PC-3 (cell line): ENCODE measurements at regions not wholly inside any gene's neighbourhood (a gene's known extent, or its start where the extent isn't known, plus 50 kb on each side); places are given as distances from the start of the nearest gene placed in this dataset.

Experiments used
- ATAC-seq: fragments of 200-7000 bp; cut with Tn5 transposase; 2 replicates; pipeline ENCODE4 v1.9.1; 2020; ENCODE audit warnings: mild to moderate bottlenecking, moderate library complexity
- BruUV-seq: library from RNA; stranded (reverse); fragments of 400-500 nt; replicated peaks from 2 replicates; lab custom pipeline; 2021; lab: Mats Ljungman, UMichigan
- CTCF ChIA-PET: fragments of 300-600 bp; sonication (Branson Sonifier 250); formaldehyde crosslinking; loops from one replicate; lab custom pipeline; 2022; ENCODE audit warnings: antibody characterized with exemption; lab: Charles Lee
- POLR2A ChIA-PET: fragments of 300-600 bp; sonication (Branson Sonifier 250); formaldehyde crosslinking; loops from one replicate; lab custom pipeline; 2022; ENCODE audit warnings: antibody characterized with exemption; ENCODE audit not compliant: unreplicated experiment; lab: Charles Lee
- DNase-seq: peaks from one replicate; pipeline ENCODE4 v3.0.0-alpha.2; 2015
- H2AFZ ChIP-seq: fragments of 300-600 bp; sonication (generic); 2 replicates; pipeline ENCODE4 v1.6.0; 2016; ENCODE audit warnings: antibody characterized with exemption, low read length
- H3F3A ChIP-seq: fragments of 300-600 bp; sonication (generic); one replicate; pipeline ENCODE4 v1.6.0; 2017; ENCODE audit warnings: antibody characterized with exemption, low read length, control low read depth, mild to moderate bottlenecking; ENCODE audit not compliant: unreplicated experiment
- H3K27ac ChIP-seq: fragments of 300-600 bp; sonication (generic); 2 replicates; pipeline ENCODE4 v1.5.1; 2016; ENCODE audit warnings: mild to moderate bottlenecking, low read length
- H3K27me3 ChIP-seq: fragments of 300-600 bp; sonication (generic); 2 replicates; pipeline ENCODE4 v1.6.1; 2016; ENCODE audit warnings: low read length, mixed read lengths
- H3K36me3 ChIP-seq: fragments of 300-600 bp; sonication (generic); 2 replicates; pipeline ENCODE4 v1.6.1; 2016; ENCODE audit warnings: low read depth, mixed run types, low read length, mixed read lengths
- H3K4me1 ChIP-seq: fragments of 300-600 bp; sonication (generic); 2 replicates; pipeline ENCODE4 v1.5.1; 2016; ENCODE audit warnings: low read length; ENCODE audit not compliant: insufficient read depth
- H3K4me2 ChIP-seq: fragments of 300-600 bp; sonication (generic); 2 replicates; pipeline ENCODE4 v1.6.0; 2016; ENCODE audit warnings: low read length
- H3K4me3 ChIP-seq: fragments of 300-600 bp; sonication (generic); 2 replicates; pipeline ENCODE4 v1.5.1; 2016; ENCODE audit warnings: mild to moderate bottlenecking, low read length, mixed read lengths
- H3K79me2 ChIP-seq: fragments of 300-600 bp; sonication (generic); 2 replicates; pipeline ENCODE4 v1.6.1; 2017; ENCODE audit warnings: low read length, mixed read lengths
- H3K9ac ChIP-seq: fragments of 300-600 bp; sonication (generic); 2 replicates; pipeline ENCODE4 v1.6.0; 2016; ENCODE audit warnings: mild to moderate bottlenecking, low read length
- H3K9me2 ChIP-seq: fragments of 300-600 bp; sonication (generic); replicated peaks from 2 replicates; pipeline ENCODE4 v1.6.1; 2016; ENCODE audit warnings: mixed run types, low read length, mixed read lengths
- H3K9me3 ChIP-seq: fragments of 300-600 bp; sonication (generic); 2 replicates; pipeline ENCODE4 v1.6.1; 2016; ENCODE audit warnings: low read length, mixed read lengths
- H4K20me1 ChIP-seq: fragments of 300-600 bp; sonication (generic); 2 replicates; pipeline ENCODE4 v1.6.1; 2016; ENCODE audit warnings: low read length, mixed read lengths
- EZH2 ChIP-seq: fragments of 300-600 bp; sonication (generic); IDR thresholded peaks from one replicate; pipeline ENCODE4 v1.6.1; 2017; ENCODE audit warnings: antibody characterized with exemption, mild to moderate bottlenecking, low read length; ENCODE audit not compliant: unreplicated experiment
- EZH2phosphoT487 ChIP-seq: fragments of 300-600 bp; sonication (generic); IDR thresholded peaks from 2 replicates; pipeline ENCODE4 v1.6.1; 2018; ENCODE audit warnings: mild to moderate bottlenecking, antibody characterized with exemption, low read length, borderline replicate concordance
- intact Hi-C: fragments of 100-400 bp; cut with micrococcal nuclease; formaldehyde crosslinking; loops from 2 replicates; pipeline ENCODE4 v1.9.0; 2023
- TF ChIP-seq, protein P1 (sequence below): fragments of 300-600 bp; sonication (generic); conservative IDR thresholded peaks from 2 replicates; pipeline ENCODE4 v1.5.1; 2017; ENCODE audit warnings: antibody characterized with exemption, low read depth, mild to moderate bottlenecking, low read length

GRCh38 chrX:10922835-10923234, 188.3 kb upstream of the HCCS start:
- no TSS peak for BruUV-seq
- no peak overlapping the region for H3K9ac ChIP-seq
- TF ChIP-seq EZH2phosphoT487 (no peak), EZH2 (no peak)
- TF ChIP-seq, protein P1, sequence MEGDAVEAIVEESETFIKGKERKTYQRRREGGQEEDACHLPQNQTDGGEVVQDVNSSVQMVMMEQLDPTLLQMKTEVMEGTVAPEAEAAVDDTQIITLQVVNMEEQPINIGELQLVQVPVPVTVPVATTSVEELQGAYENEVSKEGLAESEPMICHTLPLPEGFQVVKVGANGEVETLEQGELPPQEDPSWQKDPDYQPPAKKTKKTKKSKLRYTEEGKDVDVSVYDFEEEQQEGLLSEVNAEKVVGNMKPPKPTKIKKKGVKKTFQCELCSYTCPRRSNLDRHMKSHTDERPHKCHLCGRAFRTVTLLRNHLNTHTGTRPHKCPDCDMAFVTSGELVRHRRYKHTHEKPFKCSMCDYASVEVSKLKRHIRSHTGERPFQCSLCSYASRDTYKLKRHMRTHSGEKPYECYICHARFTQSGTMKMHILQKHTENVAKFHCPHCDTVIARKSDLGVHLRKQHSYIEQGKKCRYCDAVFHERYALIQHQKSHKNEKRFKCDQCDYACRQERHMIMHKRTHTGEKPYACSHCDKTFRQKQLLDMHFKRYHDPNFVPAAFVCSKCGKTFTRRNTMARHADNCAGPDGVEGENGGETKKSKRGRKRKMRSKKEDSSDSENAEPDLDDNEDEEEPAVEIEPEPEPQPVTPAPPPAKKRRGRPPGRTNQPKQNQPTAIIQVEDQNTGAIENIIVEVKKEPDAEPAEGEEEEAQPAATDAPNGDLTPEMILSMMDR, result no peak
- no peaks in the 10 kb centered on the region for H3K9me2 ChIP-seq
- H3K4me3 ChIP-seq, result no peak overlapping the region
- H3K79me2 ChIP-seq, result no peaks in the 10 kb centered on the region
- intact Hi-C loops, result loop anchor here (5.0 kb wide), 1 partner anchor 91 kb away; no protein-coding TSS in a partner anchor
- no peak overlapping the region for H2AFZ ChIP-seq
- peak; percentile 20; the same call in 1 of the 2 replicates for ATAC-seq
- CTCF ChIA-PET, result no interaction called here
- H3F3A ChIP-seq, result no peaks in the 10 kb centered on the region
- H3K4me2 ChIP-seq, result no peak overlapping the region
- H3K27me3 ChIP-seq, result no peaks in the 10 kb centered on the region
- no peak for DNase-seq
- peaks cover 14% of the 10 kb centered on the region for H3K4me1 ChIP-seq
- H3K9me3 ChIP-seq, result no peaks in the 10 kb centered on the region
- no peaks in the 10 kb centered on the region for H4K20me1 ChIP-seq
- H3K36me3 ChIP-seq, result no peaks in the 10 kb centered on the region
- no peak overlapping the region for H3K27ac ChIP-seq
- POLR2A ChIA-PET, result no interaction called here

DNA sequence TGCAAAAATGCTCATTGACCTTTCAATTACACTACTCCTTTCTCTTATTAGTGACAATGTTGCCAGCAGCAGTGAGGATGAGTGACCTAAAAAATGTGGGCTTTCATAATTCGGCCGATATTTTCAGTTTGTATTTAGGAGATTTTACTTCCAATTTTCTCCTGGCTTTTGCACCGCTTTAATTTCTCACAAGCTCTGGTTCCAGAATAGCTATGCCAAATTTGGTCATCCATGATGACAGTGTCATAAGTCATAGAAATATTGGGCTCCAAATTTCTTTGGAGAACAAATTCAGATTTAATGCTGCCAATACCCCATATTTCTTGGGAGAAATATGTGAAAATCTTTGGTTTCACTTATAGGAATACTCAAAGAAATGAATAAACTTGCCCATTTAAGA, 187.7 kb upstream of the HCCS start:
- Histone ChIP-seq H3K4me3 (no peak overlapping the region), H4K20me1 (no peaks in the 10 kb centered on the region), H3K79me2 (no peaks in the 10 kb centered on the region), H3K36me3 (no peaks in the 10 kb centered on the region), H3K4me1 (peaks cover 14% of the 10 kb centered on the region), H3K27ac (no peak overlapping the region), H3K27me3 (no peaks in the 10 kb centered on the region), H3K9me2 (no peaks in the 10 kb centered on the region), H3K4me2 (no peak overlapping the region), H3K9me3 (no peaks in the 10 kb centered on the region), H3F3A (no peaks in the 10 kb centered on the region), H3K9ac (no peak overlapping the region), H2AFZ (no peak overlapping the region)
- BruUV-seq, result no TSS peak
- ChIA-PET CTCF (no interaction called here), POLR2A (no interaction called here)
- intact Hi-C loops, result loop anchor here (5.0 kb wide), 1 partner anchor 91 kb away; no protein-coding TSS in a partner anchor
- peak; percentile 13 for DNase-seq
- no peak for TF ChIP-seq EZH2
- TF ChIP-seq, protein P1, result no peak
- no peak for TF ChIP-seq EZH2phosphoT487
- no peak for ATAC-seq

DNA sequence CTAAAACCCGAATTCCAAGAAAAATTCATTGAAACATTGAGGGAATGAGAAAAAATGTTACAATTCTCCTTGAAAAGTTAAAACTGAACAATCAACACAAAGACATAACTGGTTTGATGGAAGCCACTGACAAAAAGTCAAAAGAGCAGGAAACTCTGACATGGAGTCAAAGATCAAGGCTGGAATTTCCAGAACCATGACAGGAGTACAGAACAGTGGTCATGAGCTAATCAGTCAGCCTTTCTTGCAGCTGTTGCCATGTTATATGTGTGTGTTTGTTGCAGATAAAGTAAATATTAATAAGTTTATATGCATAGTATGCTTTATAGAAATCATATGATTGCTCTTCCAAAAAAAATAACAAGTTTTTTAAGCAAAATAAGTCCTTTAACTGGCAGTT, 184.7 kb upstream of the HCCS start:
- no peaks in the 10 kb centered on the region for H3K36me3 ChIP-seq
- POLR2A ChIA-PET, result no interaction called here
- no TSS peak for BruUV-seq

More for the DNA sequence above, 184.7 kb upstream of the HCCS start:
- no peaks in the 10 kb centered on the region for H3K9me3 ChIP-seq
- no peaks in the 10 kb centered on the region for H4K20me1 ChIP-seq
- peaks cover 14% of the 10 kb centered on the region for H3K4me1 ChIP-seq
- no peak overlapping the region for H3K27ac ChIP-seq
- H3K79me2 ChIP-seq, result no peaks in the 10 kb centered on the region
- ATAC-seq (no peak), DNase-seq (no peak)
- no peak overlapping the region for H3K4me2 ChIP-seq
- H3K9me2 ChIP-seq, result no peaks in the 10 kb centered on the region
- TF ChIP-seq, protein P1, result no peak
- no peak for TF ChIP-seq EZH2phosphoT487
- H3K27me3 ChIP-seq, result no peaks in the 10 kb centered on the region
- CTCF ChIA-PET, result no interaction called here
- H2AFZ ChIP-seq, result no peak overlapping the region
- no peak overlapping the region for H3K9ac ChIP-seq
- H3F3A ChIP-seq, result no peaks in the 10 kb centered on the region
- intact Hi-C loops, result no loop called here
- H3K4me3 ChIP-seq, result no peak overlapping the region
